Left forelimb (tissue), 1 donor: ENCODE measurements at regions not wholly inside any gene's neighbourhood (a gene's known extent, or its start where the extent isn't known, plus 50 kb on each side); places are given as distances from the start of the nearest gene placed in this dataset.

Source experiments
- DNase-seq: peaks from one replicate; pipeline ENCODE4 v3.0.0-alpha.2; 2018; ENCODE audit warnings: low spot score

- no peak for DNase-seq
These were observed 235.6 kb upstream of the KLF6 start for GRCh38 chr10:4020631-4021030.

- DNase-seq, result no peak
These were observed 233.1 kb upstream of the KLF6 start for GRCh38 chr10:4018054-4018511.

- DNase-seq, result no peak
These were observed 232.3 kb upstream of the KLF6 start for GRCh38 chr10:4017336-4017735.

- no peak for DNase-seq
These were observed 231.3 kb upstream of the KLF6 start for GRCh38 chr10:4016214-4016740.

GRCh38 chr10:4013651-4014121 lies 228.7 kb upstream of the KLF6 start:
- no peak for DNase-seq

GRCh38 chr10:4012848-4013247 lies 227.8 kb upstream of the KLF6 start:
- DNase-seq, result no peak

GRCh38 chr10:4011136-4011812 lies 226.3 kb upstream of the KLF6 start:
- no peak for DNase-seq

GRCh38 chr10:4008676-4009382 lies 223.8 kb upstream of the KLF6 start:
- DNase-seq, result no peak

GRCh38 chr10:4007771-4008170 lies 222.8 kb upstream of the KLF6 start:
- DNase-seq, result no peak

- DNase-seq, result no peak
These were observed 221.8 kb upstream of the KLF6 start for GRCh38 chr10:4006858-4007257.

- DNase-seq, result no peak
These were observed 221.0 kb upstream of the KLF6 start for GRCh38 chr10:4006051-4006450.

GRCh38 chr10:4004990-4005389 lies 220.0 kb upstream of the KLF6 start:
- DNase-seq, result no peak

GRCh38 chr10:4004144-4004543 lies 219.1 kb upstream of the KLF6 start:
- no peak for DNase-seq

- DNase-seq, result no peak
These were observed 218.5 kb upstream of the KLF6 start for GRCh38 chr10:4003348-4003973.

GRCh38 chr10:4001811-4002210 lies 216.8 kb upstream of the KLF6 start:
- no peak for DNase-seq

- DNase-seq, result no peak
These were observed 214.6 kb upstream of the KLF6 start for GRCh38 chr10:3999642-4000041.

GRCh38 chr10:3996697-3997096 lies 211.7 kb upstream of the KLF6 start:
- no peak for DNase-seq

- no peak for DNase-seq
These were observed 210.5 kb upstream of the KLF6 start for GRCh38 chr10:3995302-3996210.

- DNase-seq, result no peak
These were observed 207.6 kb upstream of the KLF6 start for GRCh38 chr10:3992382-3993178.

- DNase-seq, result no peak
These were observed 205.3 kb upstream of the KLF6 start for GRCh38 chr10:3990307-3990706.
